H9 (cell line): ENCODE measurements at regions not wholly inside any gene's neighbourhood (a gene's known extent, or its start where the extent isn't known, plus 50 kb on each side); places are given as distances from the start of the nearest gene placed in this dataset.

Source experiments
- DNase-seq: peaks from one replicate; pipeline ENCODE4 v3.0.0-alpha.2; 2017
- H2AFZ ChIP-seq: one replicate; pipeline ENCODE4 v1.6.1; 2013; ENCODE audit warnings: mild to moderate bottlenecking, low read length, control low read depth, moderate library complexity
- H2AK5ac ChIP-seq: 2 replicates; pipeline ENCODE4 v1.6.1; 2013; ENCODE audit warnings: low read length, control low read depth, mixed read lengths; ENCODE audit not compliant: insufficient read length
- H2BK120ac ChIP-seq: one replicate; pipeline ENCODE4 v1.6.1; 2013; ENCODE audit warnings: low read depth, mild to moderate bottlenecking, low read length, control low read depth, inconsistent platforms; ENCODE audit not compliant: poor library complexity, severe bottlenecking
- H2BK12ac ChIP-seq: 2 replicates; pipeline ENCODE4 v1.6.1; 2013; ENCODE audit warnings: low read length, control low read depth, mixed read lengths, low read depth; ENCODE audit not compliant: insufficient read length
- H2BK15ac ChIP-seq: 2 replicates; pipeline ENCODE4 v1.6.1; 2013; ENCODE audit warnings: low read depth, low read length, control low read depth
- H2BK20ac ChIP-seq: one replicate; pipeline ENCODE4 v1.6.1; 2013; ENCODE audit warnings: low read depth, mild to moderate bottlenecking, low read length, control low read depth, inconsistent platforms; ENCODE audit not compliant: poor library complexity, severe bottlenecking
- H2BK5ac ChIP-seq: 2 replicates; pipeline ENCODE4 v1.6.1; 2013; ENCODE audit warnings: low read length, control low read depth, mixed read lengths; ENCODE audit not compliant: insufficient read length
- H3K14ac ChIP-seq: 2 replicates; pipeline ENCODE4 v1.6.1; 2013; ENCODE audit warnings: low read length, control low read depth; ENCODE audit not compliant: insufficient read depth
- H3K18ac ChIP-seq: 2 replicates; pipeline ENCODE4 v1.6.1; 2013; ENCODE audit warnings: low read depth, mild to moderate bottlenecking, mixed read lengths, low read length, control low read depth; ENCODE audit not compliant: insufficient read length
- H3K23ac ChIP-seq: 2 replicates; pipeline ENCODE4 v1.6.1; 2013; ENCODE audit warnings: low read length, control low read depth, mixed read lengths, low read depth; ENCODE audit not compliant: insufficient read length
- H3K23me2 ChIP-seq: 2 replicates; pipeline ENCODE4 v1.6.1; 2013; ENCODE audit warnings: low read depth, mild to moderate bottlenecking, mixed read lengths, low read length, control low read depth; ENCODE audit not compliant: insufficient read length, poor library complexity, severe bottlenecking
- H3K27ac ChIP-seq: 2 replicates; pipeline ENCODE4 v1.5.1; 2013; ENCODE audit warnings: low read length, control low read depth, mixed read lengths, low read depth; ENCODE audit not compliant: insufficient read length
- H3K27me3 ChIP-seq: 2 replicates; pipeline ENCODE4 v1.6.1; 2013; ENCODE audit warnings: low read length, control low read depth, inconsistent platforms; ENCODE audit not compliant: insufficient read depth
- H3K4ac ChIP-seq: 2 replicates; pipeline ENCODE4 v1.6.1; 2013; ENCODE audit warnings: low read depth, mild to moderate bottlenecking, control low read depth, inconsistent platforms, low read length, moderate library complexity
- H3K4me1 ChIP-seq: 2 replicates; pipeline ENCODE4 v1.6.1; 2013; ENCODE audit warnings: low read length, control low read depth, inconsistent platforms; ENCODE audit not compliant: insufficient read depth
- H3K4me2 ChIP-seq: 2 replicates; pipeline ENCODE4 v1.6.1; 2013; ENCODE audit warnings: low read length, control low read depth, mixed read lengths; ENCODE audit not compliant: insufficient read length, insufficient read depth
- H3K56ac ChIP-seq: 2 replicates; pipeline ENCODE4 v1.6.1; 2013; ENCODE audit warnings: low read depth, mild to moderate bottlenecking, mixed read lengths, low read length, control low read depth; ENCODE audit not compliant: insufficient read length
- H3K79me1 ChIP-seq: 2 replicates; pipeline ENCODE4 v1.6.1; 2013; ENCODE audit warnings: low read depth, mild to moderate bottlenecking, moderate library complexity, low read length, control low read depth, inconsistent platforms; ENCODE audit not compliant: insufficient read depth, poor library complexity, severe bottlenecking
- H3K79me2 ChIP-seq: 2 replicates; pipeline ENCODE4 v1.6.1; 2013; ENCODE audit warnings: low read length, control low read depth, inconsistent platforms; ENCODE audit not compliant: insufficient read depth
- H3K9ac ChIP-seq: 2 replicates; pipeline ENCODE4 v1.6.1; 2013; ENCODE audit warnings: low read length, control low read depth, mixed read lengths; ENCODE audit not compliant: insufficient read length; ENCODE audit errors: extremely low read depth
- H3K9me3 ChIP-seq: one replicate; pipeline ENCODE4 v1.6.1; 2013; ENCODE audit warnings: low read depth, low read length, inconsistent platforms; ENCODE audit not compliant: control insufficient read depth
- H3T11ph ChIP-seq: one replicate; pipeline ENCODE4 v1.6.1; 2013; ENCODE audit warnings: mild to moderate bottlenecking, low read length, control low read depth, inconsistent platforms
- H4K20me1 ChIP-seq: one replicate; pipeline ENCODE4 v1.6.1; 2013; ENCODE audit not compliant: control insufficient read depth, insufficient read length, insufficient read depth
- H4K5ac ChIP-seq: 2 replicates; pipeline ENCODE4 v1.6.1; 2013; ENCODE audit warnings: low read depth, mild to moderate bottlenecking, mixed read lengths, low read length, control low read depth; ENCODE audit not compliant: insufficient read length
- H4K8ac ChIP-seq: replicated peaks from 2 replicates; pipeline ENCODE4 v1.6.1; 2013; ENCODE audit warnings: low read length, control low read depth, mixed read lengths, low read depth; ENCODE audit not compliant: insufficient read length
- H4K91ac ChIP-seq: 2 replicates; pipeline ENCODE4 v1.6.1; 2013; ENCODE audit warnings: low read depth, mild to moderate bottlenecking, moderate library complexity, mixed read lengths, low read length, control low read depth; ENCODE audit not compliant: insufficient read length
- H3K27ac Mint-ChIP-seq, 3 experiments: 2 replicates in 2 of 3; 3 replicates in 1 of 3; pipeline ENCODE4 v1.8.0; 2020 to 2021; ENCODE audit warnings: mixed read lengths in 3 of 3, mild to moderate bottlenecking in 1 of 3, moderate library complexity in 1 of 3
- H3K27me3 Mint-ChIP-seq: 2 replicates; pipeline ENCODE4 v1.8.0; 2021; ENCODE audit warnings: low read depth, mild to moderate bottlenecking, moderate library complexity, mixed read lengths
- H3K36me3 Mint-ChIP-seq, 3 experiments: 2 replicates in 2 of 3; 3 replicates in 1 of 3; pipeline ENCODE4 v1.8.0; 2020 to 2021; ENCODE audit warnings: low read depth in 3 of 3, mixed read lengths in 3 of 3; ENCODE audit not compliant: insufficient read depth in 1 of 3
- H3K4me1 Mint-ChIP-seq, 2 experiments: 2 replicates each; pipeline ENCODE4 v1.8.0; 2020; ENCODE audit warnings: mixed read lengths in 2 of 2
- H3K4me3 Mint-ChIP-seq, 2 experiments: 2 replicates in 1 of 2; 3 replicates in 1 of 2; pipeline ENCODE4 v1.8.0; 2020 to 2021; ENCODE audit warnings: mild to moderate bottlenecking in 2 of 2, mixed read lengths in 2 of 2, moderate library complexity in 1 of 2
- H3K9me3 Mint-ChIP-seq, 2 experiments: 2 replicates in 1 of 2; 3 replicates in 1 of 2; pipeline ENCODE4 v1.8.0; 2020; ENCODE audit warnings: mild to moderate bottlenecking in 2 of 2, mixed read lengths in 2 of 2, moderate library complexity in 1 of 2
- WGBS: extraction: QIAGEN DNeasy Blood & Tissue Kit; methylation state at CpG from one replicate; pipeline ENCODE4 v1.1.7; 2013; ENCODE audit warnings: missing lambda C conversion rate, low lambda C conversion rate, mixed read lengths; ENCODE audit not compliant: insufficient read length; ENCODE audit errors: extremely low coverage; 5-methylcytosine and 5-hydroxymethylcytosine counted together
- TF ChIP-seq, protein P1 (sequence below): fragments of 200-600 bp; sonication (generic); conservative IDR thresholded peaks from 3 replicates; pipeline ENCODE4 v1.8.0; 2021; ENCODE audit warnings: antibody characterized with exemption, mild to moderate bottlenecking

DNA sequence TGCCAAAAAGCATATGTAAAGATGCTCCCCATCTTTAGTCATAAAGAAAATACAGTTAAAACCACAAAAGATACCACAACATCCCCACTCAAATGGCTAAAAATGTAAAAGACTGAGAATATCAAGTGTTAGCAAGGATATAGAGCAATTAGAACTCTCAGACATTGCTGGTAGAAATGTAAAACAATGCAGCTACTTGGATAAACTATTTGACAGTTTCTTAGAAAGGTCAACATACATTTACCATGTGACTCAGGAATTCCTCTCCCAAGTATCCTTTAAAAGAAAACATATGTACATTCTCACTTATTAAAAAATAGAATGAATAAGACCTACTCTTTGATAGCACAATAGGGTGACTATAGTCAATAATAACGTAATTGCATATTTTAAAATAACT lies 173.7 kb downstream of the HNRNPD start:
- Histone ChIP-seq H3K23ac (no peak overlapping the region), H2BK15ac (no peak overlapping the region), H3K18ac (no peak overlapping the region), H4K20me1 (no peaks in the 10 kb centered on the region), H2AK5ac (no peak overlapping the region), H4K5ac (no peak overlapping the region), H2BK12ac (no peak overlapping the region), H3K79me2 (no peaks in the 10 kb centered on the region), H4K8ac (no peak overlapping the region), H4K91ac (no peak overlapping the region), H2BK120ac (no peak overlapping the region), H3K14ac (no peak overlapping the region), H2BK20ac (no peak overlapping the region), H3K9ac (no peak overlapping the region), H3K4ac (no peak overlapping the region), H3K27ac (no peak overlapping the region), H3K9me3 (no peaks in the 10 kb centered on the region), H3K27me3 (no peaks in the 10 kb centered on the region), H3K56ac (no peak overlapping the region), H3K4me1 (no peaks in the 10 kb centered on the region), H3K23me2 (no peaks in the 10 kb centered on the region), H3K4me2 (no peak overlapping the region), H2BK5ac (no peak overlapping the region), H2AFZ (no peak overlapping the region), H3K79me1 (no peaks in the 10 kb centered on the region), H3T11ph (no peak overlapping the region)
- Mint-ChIP-seq H3K4me1 (no peaks in the 10 kb centered on the region; a peak in 1 of 4 replicates), H3K9me3 (peaks cover 3% of the 10 kb centered on the region in 2 experiments; a peak in 4 of 5 replicates), H3K4me3 (no peak overlapping the region), H3K27me3 (no peaks in the 10 kb centered on the region), H3K36me3 (peaks cover 0 to 4% (median 0%) of the 10 kb centered on the region in 3 experiments; a peak in 3 of 7 replicates), H3K27ac (no peak overlapping the region)
- no CpG with 5 or more reads among the region's 1 CpG for WGBS
- no peak for DNase-seq
- TF ChIP-seq, protein P1, sequence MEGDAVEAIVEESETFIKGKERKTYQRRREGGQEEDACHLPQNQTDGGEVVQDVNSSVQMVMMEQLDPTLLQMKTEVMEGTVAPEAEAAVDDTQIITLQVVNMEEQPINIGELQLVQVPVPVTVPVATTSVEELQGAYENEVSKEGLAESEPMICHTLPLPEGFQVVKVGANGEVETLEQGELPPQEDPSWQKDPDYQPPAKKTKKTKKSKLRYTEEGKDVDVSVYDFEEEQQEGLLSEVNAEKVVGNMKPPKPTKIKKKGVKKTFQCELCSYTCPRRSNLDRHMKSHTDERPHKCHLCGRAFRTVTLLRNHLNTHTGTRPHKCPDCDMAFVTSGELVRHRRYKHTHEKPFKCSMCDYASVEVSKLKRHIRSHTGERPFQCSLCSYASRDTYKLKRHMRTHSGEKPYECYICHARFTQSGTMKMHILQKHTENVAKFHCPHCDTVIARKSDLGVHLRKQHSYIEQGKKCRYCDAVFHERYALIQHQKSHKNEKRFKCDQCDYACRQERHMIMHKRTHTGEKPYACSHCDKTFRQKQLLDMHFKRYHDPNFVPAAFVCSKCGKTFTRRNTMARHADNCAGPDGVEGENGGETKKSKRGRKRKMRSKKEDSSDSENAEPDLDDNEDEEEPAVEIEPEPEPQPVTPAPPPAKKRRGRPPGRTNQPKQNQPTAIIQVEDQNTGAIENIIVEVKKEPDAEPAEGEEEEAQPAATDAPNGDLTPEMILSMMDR, result no peak
